ENCODE measurements at regions not wholly inside any gene's neighbourhood (a gene's known extent, or its start where the extent isn't known, plus 50 kb on each side); places are given as distances from the start of the nearest gene placed in this dataset.
"Not testable (repeated sequence)": the region's sequence is repeated elsewhere in the genome, so short reads cannot be mapped to it uniquely, and the experiment has no call there.

GRCh38 chr5:98016771-98017170 is 756.7 kb upstream of the RGMB start:
- peaks cover 0 to 4% of the 10 kb centered on the region in 2 donors for H3K9me3 ChIP-seq (replicated peaks in 1 of 2; ENCODE audit: control insufficient read depth in 1 of 2, insufficient read depth in 1 of 2, low read length in 2 of 2)
- Mint-ChIP-seq H3K4me3 (no peak overlapping the region), H3K36me3 (no peaks in the 10 kb centered on the region), H3K27ac (no peak overlapping the region), H3K27me3 (ENCODE audit: low read depth in 3 of 3) (no peaks in the 10 kb centered on the region), H3K4me1 (no peaks in the 10 kb centered on the region), H3K9me3 (peaks cover 0 to 3% (median 1%) of the 10 kb centered on the region in 7 donors)
- WGBS (ENCODE audit: insufficient coverage) = no CpG with 5 or more reads among the region's 2 CpGs
- no peaks in the 10 kb centered on the region for H3K27me3 ChIP-seq (ENCODE audit: control insufficient read depth in 2 of 2, insufficient read depth in 2 of 2, low read length in 2 of 2)
- no peaks in the 10 kb centered on the region for H4K20me1 ChIP-seq (ENCODE audit: insufficient read depth, low read length)
- H2AFZ ChIP-seq (ENCODE audit: insufficient read depth, low read depth, low read length, poor library complexity, severe bottlenecking) = no peak overlapping the region
- DNase-seq = no peak
- no peak overlapping the region for H3K4me3 ChIP-seq (replicated peaks in 1 of 3; ENCODE audit: low read depth in 2 of 3, low read length in 3 of 3)
- intact Hi-C loops (cut with micrococcal nuclease) = no loop called here
- no peak for TF ChIP-seq CTCF (IDR thresholded peaks at IDR 0.05)
- H3K4me2 ChIP-seq (replicated peaks; ENCODE audit: extremely low read depth, low read length, poor library complexity, severe bottlenecking) = no peak overlapping the region
- H3K4me1 ChIP-seq (ENCODE audit: control insufficient read depth in 1 of 2, insufficient read depth in 2 of 2, low read length in 2 of 2) = no peaks in the 10 kb centered on the region
- H3K79me2 ChIP-seq (ENCODE audit: insufficient read depth, low read length) = no peaks in the 10 kb centered on the region
- H3K36me3 ChIP-seq (replicated peaks in 1 of 2; ENCODE audit: control insufficient read depth in 1 of 2, insufficient read depth in 2 of 2, low read length in 2 of 2) = no peaks in the 10 kb centered on the region
- H3K9ac ChIP-seq (ENCODE audit: insufficient read depth, low read length, poor library complexity, severe bottlenecking) = no peak overlapping the region
- H3K27ac ChIP-seq (ENCODE audit: low read depth in 1 of 2, low read length in 2 of 2) = no peak overlapping the region

GRCh38 chr5:98030273-98030672 is 743.2 kb upstream of the RGMB start:
- DNase-seq; H3K4me3 ChIP-seq (replicated peaks in 1 of 3; ENCODE audit: low read depth in 2 of 3, low read length in 3 of 3); H3K4me3 Mint-ChIP-seq; H3K27ac Mint-ChIP-seq; H4K20me1 ChIP-seq (ENCODE audit: insufficient read depth, low read length); H3K27me3 ChIP-seq (ENCODE audit: control insufficient read depth in 2 of 2, insufficient read depth in 2 of 2, low read length in 2 of 2); intact Hi-C loops (cut with micrococcal nuclease); H3K4me2 ChIP-seq (replicated peaks; ENCODE audit: extremely low read depth, low read length, poor library complexity, severe bottlenecking); H3K79me2 ChIP-seq (ENCODE audit: insufficient read depth, low read length); H3K4me1 ChIP-seq (ENCODE audit: control insufficient read depth in 1 of 2, insufficient read depth in 2 of 2, low read length in 2 of 2); H3K4me1 Mint-ChIP-seq; H3K9ac ChIP-seq (ENCODE audit: insufficient read depth, low read length, poor library complexity, severe bottlenecking); H3K27ac ChIP-seq (ENCODE audit: low read depth in 1 of 2, low read length in 2 of 2); H2AFZ ChIP-seq (ENCODE audit: insufficient read depth, low read depth, low read length, poor library complexity, severe bottlenecking); H3K36me3 Mint-ChIP-seq; H3K27me3 Mint-ChIP-seq (ENCODE audit: low read depth in 3 of 3); H3K36me3 ChIP-seq (replicated peaks in 1 of 2; ENCODE audit: control insufficient read depth in 1 of 2, insufficient read depth in 2 of 2, low read length in 2 of 2): not testable (repeated sequence)
- H3K9me3 Mint-ChIP-seq = peaks cover 0 to 22% (median 10%) of the 10 kb centered on the region in 7 donors
- H3K9me3 ChIP-seq (replicated peaks in 1 of 2; ENCODE audit: control insufficient read depth in 1 of 2, insufficient read depth in 1 of 2, low read length in 2 of 2) = peaks cover 18 to 19% of the 10 kb centered on the region in 2 donors
- WGBS (ENCODE audit: insufficient coverage) = 100% methylated on average over 1 of the region's 4 CpGs

- H4K20me1 ChIP-seq (ENCODE audit: insufficient read depth, low read length); H3K9ac ChIP-seq (ENCODE audit: insufficient read depth, low read length, poor library complexity, severe bottlenecking); H3K4me3 ChIP-seq (replicated peaks in 1 of 3; ENCODE audit: low read depth in 2 of 3, low read length in 3 of 3); H3K79me2 ChIP-seq (ENCODE audit: insufficient read depth, low read length); H3K4me3 Mint-ChIP-seq; H2AFZ ChIP-seq (ENCODE audit: insufficient read depth, low read depth, low read length, poor library complexity, severe bottlenecking); H3K36me3 Mint-ChIP-seq; H3K27ac ChIP-seq (ENCODE audit: low read depth in 1 of 2, low read length in 2 of 2); DNase-seq; intact Hi-C loops (cut with micrococcal nuclease); H3K27me3 Mint-ChIP-seq (ENCODE audit: low read depth in 3 of 3); H3K4me2 ChIP-seq (replicated peaks; ENCODE audit: extremely low read depth, low read length, poor library complexity, severe bottlenecking); H3K27me3 ChIP-seq (ENCODE audit: control insufficient read depth in 2 of 2, insufficient read depth in 2 of 2, low read length in 2 of 2); H3K4me1 Mint-ChIP-seq; H3K4me1 ChIP-seq (ENCODE audit: control insufficient read depth in 1 of 2, insufficient read depth in 2 of 2, low read length in 2 of 2); H3K27ac Mint-ChIP-seq; H3K36me3 ChIP-seq (replicated peaks in 1 of 2; ENCODE audit: control insufficient read depth in 1 of 2, insufficient read depth in 2 of 2, low read length in 2 of 2): not testable (repeated sequence)
- peaks cover 0 to 24% (median 10%) of the 10 kb centered on the region in 7 donors for H3K9me3 Mint-ChIP-seq
- 61% methylated on average over 5 of the region's 5 CpGs for WGBS (ENCODE audit: insufficient coverage)
- peaks cover 18 to 19% of the 10 kb centered on the region in 2 donors for H3K9me3 ChIP-seq (replicated peaks in 1 of 2; ENCODE audit: control insufficient read depth in 1 of 2, insufficient read depth in 1 of 2, low read length in 2 of 2)
Observed at GRCh38 chr5:98031036-98031435, 742.4 kb upstream of the RGMB start.
